ENCODE measurements at regions not wholly inside any gene's neighbourhood (a gene's known extent, or its start where the extent isn't known, plus 50 kb on each side); places are given as distances from the start of the nearest gene placed in this dataset.

- TF ChIP-seq, protein P1, sequence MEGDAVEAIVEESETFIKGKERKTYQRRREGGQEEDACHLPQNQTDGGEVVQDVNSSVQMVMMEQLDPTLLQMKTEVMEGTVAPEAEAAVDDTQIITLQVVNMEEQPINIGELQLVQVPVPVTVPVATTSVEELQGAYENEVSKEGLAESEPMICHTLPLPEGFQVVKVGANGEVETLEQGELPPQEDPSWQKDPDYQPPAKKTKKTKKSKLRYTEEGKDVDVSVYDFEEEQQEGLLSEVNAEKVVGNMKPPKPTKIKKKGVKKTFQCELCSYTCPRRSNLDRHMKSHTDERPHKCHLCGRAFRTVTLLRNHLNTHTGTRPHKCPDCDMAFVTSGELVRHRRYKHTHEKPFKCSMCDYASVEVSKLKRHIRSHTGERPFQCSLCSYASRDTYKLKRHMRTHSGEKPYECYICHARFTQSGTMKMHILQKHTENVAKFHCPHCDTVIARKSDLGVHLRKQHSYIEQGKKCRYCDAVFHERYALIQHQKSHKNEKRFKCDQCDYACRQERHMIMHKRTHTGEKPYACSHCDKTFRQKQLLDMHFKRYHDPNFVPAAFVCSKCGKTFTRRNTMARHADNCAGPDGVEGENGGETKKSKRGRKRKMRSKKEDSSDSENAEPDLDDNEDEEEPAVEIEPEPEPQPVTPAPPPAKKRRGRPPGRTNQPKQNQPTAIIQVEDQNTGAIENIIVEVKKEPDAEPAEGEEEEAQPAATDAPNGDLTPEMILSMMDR (IDR thresholded peaks at IDR 0.05; ENCODE audit: low read depth, low read length): no peak
- no peak overlapping the region for H3K4me3 ChIP-seq (ENCODE audit: low read depth, low read length)
Observed at GRCh38 chr10:56551037-56551436, 190.0 kb upstream of the ZWINT start.

GRCh38 chr10:56547163-56547562 is 186.1 kb upstream of the ZWINT start:
- TF ChIP-seq, protein P1 (IDR thresholded peaks at IDR 0.05; ENCODE audit: low read depth, low read length): no peak
- no peak overlapping the region for H3K4me3 ChIP-seq (ENCODE audit: low read depth, low read length)

DNA sequence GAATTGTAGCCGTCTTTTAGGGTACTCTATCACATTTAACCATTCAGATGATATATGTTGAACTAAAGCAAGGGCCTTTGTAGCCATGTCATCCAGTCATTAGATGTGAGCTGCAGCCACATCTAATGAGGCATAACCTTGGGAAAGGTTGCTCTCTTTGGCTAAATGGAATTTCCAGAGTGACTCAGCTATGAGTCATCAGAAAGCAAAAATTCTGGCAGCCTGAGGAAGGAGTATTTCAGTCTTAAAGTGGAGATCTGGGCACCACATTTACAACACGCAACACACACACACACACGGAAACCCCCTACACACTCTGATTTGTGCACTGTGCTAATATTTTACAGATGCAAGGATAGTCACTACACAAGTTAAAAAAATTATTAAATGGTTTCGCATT is 176.9 kb upstream of the ZWINT start:
- TF ChIP-seq, protein P1 (IDR thresholded peaks at IDR 0.05; ENCODE audit: low read depth, low read length): no peak
- H3K4me3 ChIP-seq (ENCODE audit: low read depth, low read length): no peak overlapping the region

DNA sequence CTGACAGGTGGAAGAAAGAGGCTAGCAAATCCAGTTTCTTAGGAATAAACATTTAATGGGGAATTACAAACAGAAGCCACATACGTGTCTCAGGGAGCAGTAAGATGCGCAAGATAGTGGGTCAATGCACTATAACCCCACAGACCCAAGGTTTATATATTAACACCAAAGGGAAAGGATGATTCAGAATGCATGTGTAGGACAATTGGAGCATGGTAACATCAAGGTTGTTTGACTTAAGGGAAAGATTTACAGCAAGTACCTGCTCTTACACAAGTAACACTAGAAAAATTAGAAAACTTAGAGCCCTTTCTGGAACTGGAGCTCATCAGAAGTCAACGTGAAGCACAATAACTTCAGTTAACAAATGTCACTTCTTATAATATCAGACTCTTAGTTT is 161.1 kb upstream of the ZWINT start:
- TF ChIP-seq, protein P1 (IDR thresholded peaks at IDR 0.05; ENCODE audit: low read depth, low read length): no peak
- H3K4me3 ChIP-seq (ENCODE audit: low read depth, low read length): no peak overlapping the region

- TF ChIP-seq, protein P1 (IDR thresholded peaks at IDR 0.05; ENCODE audit: low read depth, low read length): no peak
Observed at GRCh38 chr10:56508562-56508961, 147.5 kb upstream of the ZWINT start.

GRCh38 chr10:56507033-56507432 is 146.0 kb upstream of the ZWINT start:
- TF ChIP-seq, protein P1 (IDR thresholded peaks at IDR 0.05; ENCODE audit: low read depth, low read length): no peak

More at GRCh38 chr10:56508562-56508961, 147.5 kb upstream of the ZWINT start:
- H3K4me3 ChIP-seq (ENCODE audit: low read depth, low read length): no peak overlapping the region

DNA sequence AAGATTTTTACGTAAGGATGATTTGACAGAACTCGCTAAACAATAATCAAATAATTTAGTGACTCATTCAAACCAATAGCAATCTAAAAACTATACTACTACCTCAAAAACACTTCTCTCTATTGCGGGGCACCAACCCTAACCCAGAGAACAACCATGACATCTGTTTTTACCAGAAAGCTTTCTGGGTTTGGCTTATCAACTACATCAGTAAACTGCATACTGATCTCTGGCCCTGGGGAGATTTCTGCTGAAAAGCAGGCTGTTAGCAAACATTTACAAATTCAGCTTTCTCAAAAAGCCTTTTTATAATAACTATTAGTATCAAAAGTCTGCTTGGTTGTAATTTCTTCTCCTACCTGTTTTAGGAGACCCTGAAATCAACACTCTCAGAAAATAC is 144.5 kb upstream of the ZWINT start:
- TF ChIP-seq, protein P1 (IDR thresholded peaks at IDR 0.05; ENCODE audit: low read depth, low read length): no peak
- H3K4me3 ChIP-seq (ENCODE audit: low read depth, low read length): no peak overlapping the region

More at GRCh38 chr10:56507033-56507432, 146.0 kb upstream of the ZWINT start:
- no peak overlapping the region for H3K4me3 ChIP-seq (ENCODE audit: low read depth, low read length)
